BE2C (cell line): ENCODE measurements at regions not wholly inside any gene's neighbourhood (a gene's known extent, or its start where the extent isn't known, plus 50 kb on each side); places are given as distances from the start of the nearest gene placed in this dataset.

Source experiments
- DNase-seq: peaks from one replicate; pipeline ENCODE4 v3.0.0-alpha.2; 2020
- H3K27me3 ChIP-seq: fragments of 250-450 bp; sonication (Bioruptor Pico); 2 replicates; pipeline ENCODE4 v1.5.1; 2020; ENCODE audit warnings: mild to moderate bottlenecking
- H3K36me3 ChIP-seq: fragments of 250-450 bp; sonication (Bioruptor Pico); 2 replicates; pipeline ENCODE4 v1.5.1; 2020; ENCODE audit warnings: mild to moderate bottlenecking
- H3K4me1 ChIP-seq: fragments of 250-450 bp; sonication (Bioruptor Pico); 2 replicates; pipeline ENCODE4 v1.5.1; 2020
- H3K4me3 ChIP-seq: 2 replicates; pipeline ENCODE4 v1.5.1; 2011; ENCODE audit warnings: low read depth, low read length
- H3K9me3 ChIP-seq: fragments of 250-450 bp; sonication (Bioruptor Pico); 2 replicates; pipeline ENCODE4 v1.5.1; 2020
- CTCF ChIP-seq: IDR thresholded peaks from 2 replicates; pipeline ENCODE4 v1.5.1; 2012; ENCODE audit warnings: mild to moderate bottlenecking, low read depth, low read length

GRCh38 chr2:226584518-226585055, 215.0 kb downstream of the IRS1 start:
- no peak for DNase-seq
- Histone ChIP-seq H3K36me3 (no peaks in the 10 kb centered on the region), H3K4me3 (no peak overlapping the region), H3K4me1 (no peaks in the 10 kb centered on the region), H3K9me3 (no peaks in the 10 kb centered on the region), H3K27me3 (peaks cover 9% of the 10 kb centered on the region; the same call in 1 of the 2 replicates)
- no peak for TF ChIP-seq CTCF

- no peaks in the 10 kb centered on the region for H3K9me3 ChIP-seq
- TF ChIP-seq CTCF = no peak
- no peaks in the 10 kb centered on the region for H3K36me3 ChIP-seq
- no peaks in the 10 kb centered on the region for H3K4me1 ChIP-seq
- no peak for DNase-seq
- H3K4me3 ChIP-seq = no peak overlapping the region
- H3K27me3 ChIP-seq = peaks cover 10% of the 10 kb centered on the region; the same call in 1 of the 2 replicates
Measured at GRCh38 chr2:226583715-226584114, 215.9 kb downstream of the IRS1 start.

- no peak for TF ChIP-seq CTCF
- no peaks in the 10 kb centered on the region for H3K9me3 ChIP-seq
- no peaks in the 10 kb centered on the region for H3K36me3 ChIP-seq
- peaks cover 18% of the 10 kb centered on the region; the same call in 1 of the 2 replicates for H3K27me3 ChIP-seq
- no peak overlapping the region for H3K4me3 ChIP-seq
- H3K4me1 ChIP-seq = no peaks in the 10 kb centered on the region
- no peak for DNase-seq
Measured at GRCh38 chr2:226581661-226582060, 218.0 kb downstream of the IRS1 start.

- no peak for DNase-seq
- Histone ChIP-seq H3K4me3 (no peak overlapping the region), H3K4me1 (no peaks in the 10 kb centered on the region), H3K27me3 (peaks cover 19% of the 10 kb centered on the region; the same call in 1 of the 2 replicates), H3K9me3 (no peaks in the 10 kb centered on the region), H3K36me3 (no peaks in the 10 kb centered on the region)
- TF ChIP-seq CTCF = no peak
Measured at GRCh38 chr2:226581004-226581403, 218.6 kb downstream of the IRS1 start.

- H3K27me3 ChIP-seq = peaks cover 23% of the 10 kb centered on the region; the same call in 1 of the 2 replicates
- no peaks in the 10 kb centered on the region for H3K4me1 ChIP-seq
- H3K4me3 ChIP-seq = no peak overlapping the region
- DNase-seq = no peak
- no peak for TF ChIP-seq CTCF
- no peaks in the 10 kb centered on the region for H3K36me3 ChIP-seq
- H3K9me3 ChIP-seq = no peaks in the 10 kb centered on the region
Measured at GRCh38 chr2:226580403-226580802, 219.2 kb downstream of the IRS1 start.

- Histone ChIP-seq H3K27me3 (peaks cover 23% of the 10 kb centered on the region; the same call in 1 of the 2 replicates), H3K9me3 (no peaks in the 10 kb centered on the region), H3K36me3 (no peaks in the 10 kb centered on the region), H3K4me3 (no peak overlapping the region), H3K4me1 (no peaks in the 10 kb centered on the region)
- no peak for DNase-seq
- no peak for TF ChIP-seq CTCF
Measured at GRCh38 chr2:226579519-226579918, 220.1 kb downstream of the IRS1 start.
